GM19372 (cell line): ENCODE measurements at regions not wholly inside any gene's neighbourhood (a gene's known extent, or its start where the extent isn't known, plus 50 kb on each side); places are given as distances from the start of the nearest gene placed in this dataset.

Experiments
- ATAC-seq: cut with Tn5 transposase; IDR thresholded peaks from one replicate; pipeline ENCODE4 v1.9.1; 2021; ENCODE audit warnings: mild to moderate bottlenecking, low read depth, moderate library complexity; ENCODE audit not compliant: unreplicated experiment

DNA sequence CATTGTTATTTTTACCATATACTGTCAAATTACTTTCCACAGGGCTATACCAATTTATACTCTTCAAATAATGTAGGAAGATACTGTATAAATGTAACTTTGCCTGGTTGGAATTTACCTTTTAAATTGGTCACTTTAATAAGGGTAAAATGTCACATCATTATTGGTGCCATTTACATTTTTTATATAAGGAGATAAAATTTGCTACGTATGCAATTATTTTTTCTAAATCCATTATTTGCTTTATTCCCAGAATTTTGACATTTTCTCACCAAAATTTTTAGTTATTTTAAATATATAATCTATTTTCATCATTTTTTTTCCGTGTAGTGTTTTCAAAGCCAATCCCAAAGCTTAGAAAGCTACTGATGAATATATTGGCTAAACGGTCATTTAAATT lies 664.7 kb downstream of the KCNJ2 start:
- ATAC-seq = no peak

- ATAC-seq = no peak
Measured at GRCh38 chr17:70848785-70849184, 679.5 kb downstream of the KCNJ2 start.

GRCh38 chr17:70855401-70856054 lies 686.2 kb downstream of the KCNJ2 start:
- no peak for ATAC-seq

GRCh38 chr17:70857351-70857750 lies 688.0 kb downstream of the KCNJ2 start:
- ATAC-seq = no peak

GRCh38 chr17:70859829-70860228 lies 690.5 kb downstream of the KCNJ2 start:
- ATAC-seq = no peak

GRCh38 chr17:70862295-70862694 lies 693.0 kb downstream of the KCNJ2 start:
- ATAC-seq = no peak

GRCh38 chr17:70863436-70864248 lies 694.3 kb downstream of the KCNJ2 start:
- no peak for ATAC-seq

DNA sequence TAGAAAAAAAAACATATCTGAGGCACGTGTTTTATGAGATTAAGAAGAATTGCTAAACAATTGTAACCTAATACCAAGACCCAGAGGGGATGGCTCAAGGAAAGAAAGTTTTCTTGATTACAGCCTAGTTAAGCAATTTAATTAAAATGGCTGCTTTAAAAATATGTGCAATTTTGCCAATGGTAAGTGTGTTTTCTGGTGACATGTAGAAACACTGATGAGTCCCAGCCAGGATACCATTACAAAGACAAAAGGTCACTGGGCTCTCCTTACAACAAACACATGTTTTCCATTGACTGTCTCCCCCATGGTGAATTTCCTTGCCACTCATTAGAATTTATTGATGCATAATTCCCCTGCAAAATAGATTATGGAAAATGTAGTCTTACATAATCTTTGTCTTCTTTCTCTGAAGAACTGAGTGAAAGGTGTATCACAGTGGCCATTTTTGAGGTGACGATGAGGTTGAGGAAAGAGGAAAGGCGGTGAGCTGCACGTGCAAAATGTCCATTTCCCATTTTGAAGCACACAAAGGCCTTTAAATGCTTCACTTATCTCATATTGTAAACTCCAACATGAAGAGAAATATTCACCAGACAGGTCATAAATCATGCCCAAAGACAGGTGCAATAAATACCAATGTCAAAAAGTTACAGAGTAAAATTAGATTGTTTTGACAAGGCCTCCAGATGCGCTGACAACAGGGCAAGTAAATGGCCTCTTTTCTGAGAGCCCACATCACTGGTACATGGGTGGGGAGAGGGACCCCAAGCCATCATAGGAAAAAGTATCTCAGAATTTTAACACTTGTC lies 696.9 kb downstream of the KCNJ2 start:
- ATAC-seq = no peak

GRCh38 chr17:70868149-70868548 lies 698.8 kb downstream of the KCNJ2 start:
- no peak for ATAC-seq

DNA sequence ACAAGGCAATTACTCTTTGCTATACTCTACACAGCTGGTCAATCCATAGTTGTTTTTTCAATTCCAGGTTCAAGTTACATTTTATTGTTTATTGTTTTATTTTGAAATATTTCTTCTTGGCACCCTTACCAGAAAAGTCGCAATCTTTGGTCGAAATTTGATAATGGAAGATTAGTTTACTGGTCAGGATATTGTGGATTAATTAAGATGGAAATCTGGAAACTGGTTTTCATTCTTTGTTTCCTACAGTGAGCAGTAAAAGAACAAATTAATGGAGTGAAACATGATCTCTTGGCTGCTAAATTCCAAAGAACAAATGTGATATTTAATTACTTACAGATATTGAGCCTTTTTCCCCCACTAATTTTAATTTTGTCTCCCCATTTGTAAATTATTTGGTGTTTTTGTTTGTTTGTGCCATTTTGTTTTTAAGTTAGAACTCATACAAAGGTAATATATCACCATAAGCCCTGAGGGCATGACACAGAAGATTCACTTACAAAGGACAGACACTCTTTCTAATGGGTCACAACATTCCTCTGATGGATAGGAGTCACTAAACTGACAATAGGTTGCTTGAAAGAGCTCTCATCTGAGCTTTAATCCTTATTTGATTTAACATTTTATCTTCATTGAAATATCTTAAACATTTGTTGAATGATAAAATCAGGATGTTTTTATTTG lies 700.2 kb downstream of the KCNJ2 start:
- no peak for ATAC-seq

DNA sequence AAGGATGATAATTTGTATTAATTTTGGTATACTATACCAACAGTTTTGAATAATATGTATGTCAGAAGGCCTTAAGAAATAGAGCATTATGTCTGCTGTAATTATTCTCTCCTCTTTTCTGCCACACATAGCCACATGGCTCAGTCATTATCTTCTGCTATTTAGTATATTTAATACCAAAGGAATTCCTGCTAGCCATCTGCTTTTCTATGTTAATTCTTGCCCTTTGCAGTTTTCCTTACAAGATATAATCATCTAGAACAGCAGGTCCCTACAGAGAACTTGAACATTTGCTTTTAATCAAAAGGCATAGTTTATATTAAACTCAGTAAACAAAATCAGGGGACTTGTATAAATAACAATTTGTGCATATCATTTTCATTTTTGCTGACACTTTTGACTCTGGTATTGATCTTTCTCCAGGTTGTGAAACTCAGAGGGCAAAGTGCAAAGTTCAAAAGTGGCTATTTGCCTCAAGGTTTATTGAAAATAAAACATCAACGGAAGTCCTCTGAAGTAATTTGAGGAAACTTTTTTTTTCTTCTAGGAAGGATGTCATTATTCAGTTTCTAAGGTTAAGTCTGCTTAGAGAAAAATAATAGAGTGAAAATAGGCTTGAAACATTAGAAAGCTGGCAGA lies 702.0 kb downstream of the KCNJ2 start:
- ATAC-seq = no peak

DNA sequence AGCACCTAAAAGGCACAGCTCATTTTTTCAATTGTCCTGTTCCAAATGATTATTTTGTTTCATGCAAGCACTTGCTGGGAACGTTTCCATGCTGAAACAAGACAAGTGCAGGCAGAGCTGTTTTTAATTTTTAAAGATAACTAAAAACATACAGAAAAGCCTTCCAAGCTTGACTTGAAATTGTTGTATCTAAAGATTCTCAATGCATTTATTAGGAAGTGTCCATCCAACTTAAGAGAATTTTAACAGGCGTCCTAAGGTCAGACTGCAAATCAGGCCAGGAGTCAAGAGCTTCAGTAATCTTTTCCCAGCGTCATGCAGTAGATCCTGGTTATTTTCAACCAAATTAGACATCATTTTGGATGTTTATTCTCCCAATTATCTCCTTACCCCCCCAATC lies 702.8 kb downstream of the KCNJ2 start:
- ATAC-seq = no peak

GRCh38 chr17:70875729-70876310 lies 706.5 kb downstream of the KCNJ2 start:
- ATAC-seq = no peak

GRCh38 chr17:70878879-70879278 lies 709.5 kb downstream of the KCNJ2 start:
- no peak for ATAC-seq

DNA sequence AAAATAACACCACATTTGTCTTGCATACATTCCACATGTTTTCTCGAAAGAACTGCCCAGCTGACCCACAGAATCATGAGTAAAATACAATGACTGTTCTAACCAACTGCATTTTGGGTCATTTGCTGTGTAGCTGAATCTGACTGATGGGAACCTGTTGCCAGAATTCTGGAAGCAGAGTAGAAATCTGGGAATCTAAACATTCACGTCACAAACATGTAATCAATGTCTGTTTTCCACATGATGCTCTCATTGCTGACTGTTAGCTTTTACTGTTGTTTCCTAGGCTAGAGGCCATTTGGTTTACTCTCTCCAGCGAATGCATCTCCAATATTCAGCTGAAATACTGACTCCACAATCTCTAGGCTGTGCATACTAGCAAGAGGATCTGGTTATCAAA lies 710.1 kb downstream of the KCNJ2 start:
- no peak for ATAC-seq

- ATAC-seq = no peak
Measured at GRCh38 chr17:70881093-70881492, 711.8 kb downstream of the KCNJ2 start.

- no peak for ATAC-seq
Measured at GRCh38 chr17:70882504-70882903, 713.2 kb downstream of the KCNJ2 start.

- no peak for ATAC-seq
Measured at GRCh38 chr17:70886648-70887047, 717.3 kb downstream of the KCNJ2 start.

DNA sequence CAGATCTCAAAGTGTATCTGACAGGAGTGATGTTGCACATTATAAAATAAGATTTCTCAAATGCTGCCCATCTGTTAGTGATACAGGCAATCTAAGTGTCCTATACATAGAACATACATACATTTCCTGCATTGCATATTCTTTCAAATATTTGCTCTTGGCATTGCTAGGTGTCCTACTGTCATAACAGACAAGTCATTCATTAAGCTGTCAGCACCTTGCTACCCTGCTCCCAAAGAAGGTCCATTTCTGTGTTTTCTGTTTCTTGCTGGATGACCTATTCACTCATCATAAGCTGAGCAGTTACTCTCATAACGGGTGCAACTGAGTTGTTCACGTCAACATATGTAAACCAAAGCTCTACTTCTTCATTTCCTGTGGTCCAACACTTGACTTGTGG lies 719.0 kb downstream of the KCNJ2 start:
- no peak for ATAC-seq

- no peak for ATAC-seq
Measured at GRCh38 chr17:70891306-70891705, 722.0 kb downstream of the KCNJ2 start.
